PC-9 (cell line): ENCODE measurements at regions not wholly inside any gene's neighbourhood (a gene's known extent, or its start where the extent isn't known, plus 50 kb on each side); places are given as distances from the start of the nearest gene placed in this dataset.

Experiments
- EZH2 ChIP-seq: fragments of 200-600 bp; sonication (generic); IDR thresholded peaks from 2 replicates; pipeline ENCODE4 v1.8.0; 2017; ENCODE audit warnings: antibody characterized with exemption, low read depth
- TF ChIP-seq, protein P1 (sequence below): fragments of 200-600 bp; sonication (generic); conservative IDR thresholded peaks from 2 replicates; pipeline ENCODE4 v1.6.1; 2017; ENCODE audit warnings: mixed run types, antibody characterized with exemption, mild to moderate bottlenecking, moderate library complexity

DNA sequence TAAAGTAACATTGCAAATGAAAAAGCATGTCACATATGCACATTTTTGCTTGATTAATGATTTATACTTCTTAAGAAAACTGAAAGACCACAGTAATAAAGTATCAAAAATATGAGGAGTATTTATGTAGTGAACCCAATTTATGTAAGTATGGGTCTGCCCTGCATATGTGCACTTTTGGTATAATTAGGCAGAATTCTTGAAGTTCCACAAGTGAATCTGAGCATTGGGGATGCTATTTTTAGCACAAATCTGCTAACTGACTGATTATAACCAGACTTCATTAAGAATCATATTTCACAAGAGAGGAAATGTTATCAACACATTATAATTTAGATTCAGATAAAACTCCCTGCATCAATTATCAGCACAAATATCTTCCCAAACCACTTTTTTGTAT is 407.1 kb upstream of the LRRC4C start:
- TF ChIP-seq, protein P1, sequence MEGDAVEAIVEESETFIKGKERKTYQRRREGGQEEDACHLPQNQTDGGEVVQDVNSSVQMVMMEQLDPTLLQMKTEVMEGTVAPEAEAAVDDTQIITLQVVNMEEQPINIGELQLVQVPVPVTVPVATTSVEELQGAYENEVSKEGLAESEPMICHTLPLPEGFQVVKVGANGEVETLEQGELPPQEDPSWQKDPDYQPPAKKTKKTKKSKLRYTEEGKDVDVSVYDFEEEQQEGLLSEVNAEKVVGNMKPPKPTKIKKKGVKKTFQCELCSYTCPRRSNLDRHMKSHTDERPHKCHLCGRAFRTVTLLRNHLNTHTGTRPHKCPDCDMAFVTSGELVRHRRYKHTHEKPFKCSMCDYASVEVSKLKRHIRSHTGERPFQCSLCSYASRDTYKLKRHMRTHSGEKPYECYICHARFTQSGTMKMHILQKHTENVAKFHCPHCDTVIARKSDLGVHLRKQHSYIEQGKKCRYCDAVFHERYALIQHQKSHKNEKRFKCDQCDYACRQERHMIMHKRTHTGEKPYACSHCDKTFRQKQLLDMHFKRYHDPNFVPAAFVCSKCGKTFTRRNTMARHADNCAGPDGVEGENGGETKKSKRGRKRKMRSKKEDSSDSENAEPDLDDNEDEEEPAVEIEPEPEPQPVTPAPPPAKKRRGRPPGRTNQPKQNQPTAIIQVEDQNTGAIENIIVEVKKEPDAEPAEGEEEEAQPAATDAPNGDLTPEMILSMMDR = no peak
- no peak for TF ChIP-seq EZH2
